Naive thymus-derived CD4-positive, alpha-beta T cell (primary cell): ENCODE measurements at regions not wholly inside any gene's neighbourhood (a gene's known extent, or its start where the extent isn't known, plus 50 kb on each side); places are given as distances from the start of the nearest gene placed in this dataset.

Experiments used
- ATAC-seq: fragments of 150-1000 bp; cut with Tn5 transposase; 2 replicates; pipeline ENCODE4 v1.10.0; 2021; ENCODE audit warnings: mild to moderate bottlenecking, moderate library complexity
- CTCF ChIA-PET: fragments of 350-600 bp; sonication (Branson Sonifier 250); formaldehyde crosslinking; loops from one replicate; lab custom pipeline; 2021; ENCODE audit warnings: antibody characterized with exemption; lab: Charles Lee
- POLR2A ChIA-PET: fragments of 350-600 bp; sonication (Branson Sonifier 250); formaldehyde crosslinking; loops from one replicate; lab custom pipeline; 2021; ENCODE audit warnings: antibody characterized with exemption, inconsistent platforms; lab: Charles Lee
- DNase-seq, 9 donors: peaks; one replicate each; pipeline versions ENCODE4 v3.0.0 to v3.0.0-alpha.2; 2020 to 2022; ENCODE audit warnings: mixed read lengths in 1 of 9
- H3K27ac ChIP-seq: one replicate; pipeline ENCODE4 v1.7.0; 2013; ENCODE audit warnings: mild to moderate bottlenecking, low read depth, low read length, moderate library complexity
- H3K27me3 ChIP-seq, 2 donors: one replicate each; pipeline ENCODE4 v1.7.0; 2013; ENCODE audit warnings: low read length in 2 of 2, mild to moderate bottlenecking in 2 of 2, moderate library complexity in 2 of 2; ENCODE audit not compliant: control insufficient read depth in 2 of 2, insufficient read depth in 2 of 2
- H3K36me3 ChIP-seq, 3 experiments: 1 replicate in 2 of 3; 2 replicates in 1 of 3; pipeline ENCODE4 v1.7.0; 2013; ENCODE audit warnings: low read length in 3 of 3, mild to moderate bottlenecking in 3 of 3, moderate library complexity in 1 of 3; ENCODE audit not compliant: insufficient read depth in 3 of 3, control insufficient read depth in 2 of 3
- H3K4me1 ChIP-seq, 2 donors: one replicate each; pipeline ENCODE4 v1.7.0; 2013; ENCODE audit warnings: low read length in 2 of 2, mild to moderate bottlenecking in 2 of 2, moderate library complexity in 1 of 2; ENCODE audit not compliant: control insufficient read depth in 2 of 2, insufficient read depth in 2 of 2
- H3K4me3 ChIP-seq: 2 replicates; pipeline ENCODE4 v1.7.0; 2013; ENCODE audit warnings: mild to moderate bottlenecking, low read length
- H3K9me3 ChIP-seq, 3 experiments: 1 replicate in 2 of 3; 2 replicates in 1 of 3; pipeline ENCODE4 v1.7.0; 2013; ENCODE audit warnings: low read length in 3 of 3; ENCODE audit not compliant: control insufficient read depth in 2 of 3
- H3K27ac Mint-ChIP-seq, 9 donors: one replicate each; pipeline ENCODE4 v1.8.0; 2020 to 2022; ENCODE audit warnings: mixed read lengths in 9 of 9, mild to moderate bottlenecking in 8 of 9, moderate library complexity in 5 of 9, inconsistent platforms in 2 of 9
- H3K27me3 Mint-ChIP-seq, 5 donors: one replicate each; pipeline ENCODE4 v1.8.0; 2021 to 2022; ENCODE audit warnings: mixed read lengths in 5 of 5, mild to moderate bottlenecking in 1 of 5
- H3K36me3 Mint-ChIP-seq, 5 donors: one replicate each; pipeline ENCODE4 v1.8.0; 2020 to 2022; ENCODE audit warnings: mixed read lengths in 5 of 5, mild to moderate bottlenecking in 3 of 5, inconsistent platforms in 1 of 5
- H3K4me1 Mint-ChIP-seq, 7 donors: one replicate each; pipeline ENCODE4 v1.8.0; 2020 to 2022; ENCODE audit warnings: mixed read lengths in 7 of 7, mild to moderate bottlenecking in 3 of 7, inconsistent platforms in 1 of 7
- H3K4me3 Mint-ChIP-seq, 10 donors: one replicate each; pipeline ENCODE4 v1.8.0; 2020 to 2022; ENCODE audit warnings: mild to moderate bottlenecking in 10 of 10, mixed read lengths in 10 of 10, moderate library complexity in 6 of 10, inconsistent platforms in 2 of 10
- H3K9me3 Mint-ChIP-seq, 11 donors: one replicate each; pipeline ENCODE4 v1.8.0; 2020 to 2022; ENCODE audit warnings: mixed read lengths in 11 of 11, mild to moderate bottlenecking in 4 of 11, inconsistent platforms in 1 of 11, moderate library complexity in 1 of 11
- intact Hi-C, 2 donors: fragments of 100-400 bp; cut with micrococcal nuclease; formaldehyde crosslinking; loops; one replicate each; pipeline ENCODE4 v1.15.1; 2023

DNA sequence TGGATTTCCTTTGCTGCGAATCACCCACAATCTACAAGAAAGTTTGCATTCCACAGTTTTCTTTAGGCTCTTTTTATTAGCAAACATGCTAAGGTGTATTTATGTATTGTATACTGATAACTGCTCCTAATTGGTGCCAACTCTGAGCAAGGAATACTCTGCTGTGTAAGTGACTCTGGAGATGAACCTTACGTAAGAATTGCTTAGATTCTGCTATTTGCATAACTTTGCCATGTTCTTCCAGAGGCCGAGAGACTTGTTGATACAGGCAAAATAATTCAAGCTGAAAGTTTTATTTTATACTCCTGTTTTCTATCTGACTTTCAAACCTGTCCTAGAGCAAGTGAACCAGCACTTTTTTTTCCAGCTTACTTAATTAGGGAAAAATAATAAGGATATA, 461.3 kb downstream of the GJA1 start:
- Histone ChIP-seq H3K27ac (no peak overlapping the region), H3K27me3 (no peaks in the 10 kb centered on the region), H3K36me3 (no peaks in the 10 kb centered on the region), H3K4me3 (no peak overlapping the region), H3K9me3 (no peaks in the 10 kb centered on the region), H3K4me1 (no peaks in the 10 kb centered on the region)
- ATAC-seq (no peak), DNase-seq (no peak)
- H3K27ac Mint-ChIP-seq, result no peak overlapping the region
- intact Hi-C loops, result no loop called here
- POLR2A ChIA-PET, result no interaction called here
- no peaks in the 10 kb centered on the region for H3K27me3 Mint-ChIP-seq
- H3K4me3 Mint-ChIP-seq, result no peak overlapping the region
- H3K4me1 Mint-ChIP-seq, result peaks cover 0 to 1% (median 0%) of the 10 kb centered on the region in 7 donors
- H3K36me3 Mint-ChIP-seq, result no peaks in the 10 kb centered on the region
- peaks cover 0 to 2% (median 0%) of the 10 kb centered on the region in 11 donors for H3K9me3 Mint-ChIP-seq
- CTCF ChIA-PET, result no interaction called here

DNA sequence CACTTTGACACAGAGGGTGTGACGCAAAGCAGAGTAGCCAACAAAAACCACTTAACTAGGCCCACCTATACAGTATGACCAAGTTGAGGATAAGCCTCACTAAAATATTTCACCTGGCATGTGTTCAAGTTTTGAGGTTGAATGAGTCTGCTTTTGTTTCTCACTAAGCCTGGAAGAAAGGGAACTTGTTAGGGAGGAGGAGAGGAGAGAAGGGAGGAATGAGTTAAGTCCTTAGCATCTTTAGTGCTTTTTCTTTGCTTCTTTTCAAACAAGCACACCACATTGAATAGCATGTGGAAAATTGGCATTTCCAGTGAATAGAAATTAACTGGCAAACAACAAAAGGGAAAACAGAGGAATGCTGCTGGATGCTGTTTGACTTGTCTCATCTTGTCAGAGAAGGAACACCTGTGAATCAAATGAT, 461.9 kb downstream of the GJA1 start:
- Histone ChIP-seq H3K27me3 (no peaks in the 10 kb centered on the region), H3K9me3 (no peaks in the 10 kb centered on the region), H3K27ac (no peak overlapping the region), H3K4me3 (no peak overlapping the region), H3K4me1 (no peaks in the 10 kb centered on the region), H3K36me3 (no peaks in the 10 kb centered on the region)
- CTCF ChIA-PET, result no interaction called here
- no peaks in the 10 kb centered on the region for H3K27me3 Mint-ChIP-seq
- no peak overlapping the region for H3K4me3 Mint-ChIP-seq
- H3K4me1 Mint-ChIP-seq, result peaks cover 0 to 1% (median 0%) of the 10 kb centered on the region in 7 donors
- ATAC-seq, result no peak
- intact Hi-C loops, result no loop called here
- no peaks in the 10 kb centered on the region for H3K36me3 Mint-ChIP-seq
- POLR2A ChIA-PET, result no interaction called here
- no peak for DNase-seq
- peaks cover 0 to 2% (median 0%) of the 10 kb centered on the region in 11 donors for H3K9me3 Mint-ChIP-seq
- no peak overlapping the region for H3K27ac Mint-ChIP-seq

DNA sequence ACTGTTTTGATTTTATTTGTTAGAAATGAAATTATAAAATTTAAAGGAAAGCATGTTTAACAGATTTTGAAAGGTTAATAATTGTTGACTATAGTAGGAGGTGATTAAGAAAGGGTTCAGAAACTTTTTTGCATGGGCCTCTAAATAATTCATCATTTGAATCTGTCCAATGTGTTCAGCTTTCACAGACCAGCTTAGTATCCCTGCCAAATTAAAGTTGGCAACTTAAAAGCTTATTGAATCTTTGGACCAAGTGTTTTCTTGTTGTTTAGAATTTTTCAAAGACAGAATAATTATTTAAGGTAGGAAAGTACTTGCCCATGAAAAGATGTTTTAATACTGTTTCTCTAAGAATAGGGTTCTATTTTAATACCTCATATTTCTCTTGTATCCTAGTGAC, 466.0 kb downstream of the GJA1 start:
- Mint-ChIP-seq H3K4me3 (no peak overlapping the region), H3K27me3 (no peaks in the 10 kb centered on the region), H3K9me3 (no peaks in the 10 kb centered on the region), H3K27ac (no peak overlapping the region), H3K4me1 (no peaks in the 10 kb centered on the region), H3K36me3 (no peaks in the 10 kb centered on the region)
- Histone ChIP-seq H3K4me3 (no peak overlapping the region), H3K27me3 (no peaks in the 10 kb centered on the region), H3K27ac (no peak overlapping the region), H3K36me3 (no peaks in the 10 kb centered on the region), H3K9me3 (no peaks in the 10 kb centered on the region), H3K4me1 (no peaks in the 10 kb centered on the region)
- ATAC-seq, result no peak
- CTCF ChIA-PET, result no interaction called here
- intact Hi-C loops, result no loop called here
- POLR2A ChIA-PET, result no interaction called here
- no peak for DNase-seq

GRCh38 chr6:121904559-121904958, 469.1 kb downstream of the GJA1 start:
- no peaks in the 10 kb centered on the region for H3K36me3 Mint-ChIP-seq
- ChIA-PET CTCF (no interaction called here), POLR2A (no interaction called here)
- no peaks in the 10 kb centered on the region for H3K27me3 Mint-ChIP-seq
- H3K4me1 Mint-ChIP-seq, result no peaks in the 10 kb centered on the region
- Histone ChIP-seq H3K27me3 (no peaks in the 10 kb centered on the region), H3K36me3 (no peaks in the 10 kb centered on the region), H3K4me3 (no peak overlapping the region), H3K27ac (no peak overlapping the region), H3K4me1 (no peaks in the 10 kb centered on the region), H3K9me3 (no peaks in the 10 kb centered on the region)
- no peak for ATAC-seq
- H3K27ac Mint-ChIP-seq, result no peak overlapping the region
- no peak for DNase-seq
- intact Hi-C loops, result no loop called here
- peaks cover 0 to 22% (median 11%) of the 10 kb centered on the region in 11 donors for H3K9me3 Mint-ChIP-seq
- H3K4me3 Mint-ChIP-seq, result no peak overlapping the region

GRCh38 chr6:121912905-121913304, 477.5 kb downstream of the GJA1 start:
- DNase-seq (no peak), ATAC-seq (no peak)
- ChIA-PET CTCF (no interaction called here), POLR2A (no interaction called here)
- no peaks in the 10 kb centered on the region for H3K4me1 Mint-ChIP-seq
- H3K36me3 ChIP-seq, result no peaks in the 10 kb centered on the region
- no peak overlapping the region for H3K4me3 ChIP-seq
- H3K9me3 Mint-ChIP-seq, result peaks cover 0 to 37% (median 19%) of the 10 kb centered on the region in 11 donors
- no peak overlapping the region for H3K4me3 Mint-ChIP-seq
- no peaks in the 10 kb centered on the region for H3K27me3 ChIP-seq
- H3K4me1 ChIP-seq, result no peaks in the 10 kb centered on the region
- H3K27ac Mint-ChIP-seq, result no peak overlapping the region
- H3K27ac ChIP-seq, result no peak overlapping the region
- H3K9me3 ChIP-seq, result peaks cover 0 to 11% (median 0%) of the 10 kb centered on the region in 3 experiments
- intact Hi-C loops, result no loop called here
- H3K36me3 Mint-ChIP-seq, result peaks cover 0 to 5% (median 0%) of the 10 kb centered on the region in 5 donors
- H3K27me3 Mint-ChIP-seq, result peaks cover 0 to 10% (median 2%) of the 10 kb centered on the region in 5 donors

GRCh38 chr6:121917263-121917829, 481.9 kb downstream of the GJA1 start:
- Histone ChIP-seq H3K36me3 (no peaks in the 10 kb centered on the region), H3K4me1 (no peaks in the 10 kb centered on the region), H3K4me3 (no peak overlapping the region), H3K27me3 (no peaks in the 10 kb centered on the region), H3K27ac (no peak overlapping the region), H3K9me3 (no peaks in the 10 kb centered on the region)
- no peak overlapping the region for H3K27ac Mint-ChIP-seq
- ChIA-PET CTCF (no interaction called here), POLR2A (no interaction called here)
- no peaks in the 10 kb centered on the region for H3K36me3 Mint-ChIP-seq
- ATAC-seq (no peak), DNase-seq (no peak)
- intact Hi-C loops, result no loop called here
- peaks cover 0 to 7% (median 4%) of the 10 kb centered on the region in 5 donors for H3K27me3 Mint-ChIP-seq
- no peaks in the 10 kb centered on the region for H3K4me1 Mint-ChIP-seq
- no peak overlapping the region for H3K4me3 Mint-ChIP-seq
- H3K9me3 Mint-ChIP-seq, result no peaks in the 10 kb centered on the region

- H3K4me3 ChIP-seq, result no peak overlapping the region
- Mint-ChIP-seq H3K4me3 (no peak overlapping the region), H3K27ac (no peak overlapping the region), H3K4me1 (no peaks in the 10 kb centered on the region), H3K36me3 (no peaks in the 10 kb centered on the region), H3K27me3 (peaks cover 0 to 7% (median 4%) of the 10 kb centered on the region in 5 donors), H3K9me3 (no peaks in the 10 kb centered on the region)
- no peak for DNase-seq
- CTCF ChIA-PET, result no interaction called here
- no peaks in the 10 kb centered on the region for H3K36me3 ChIP-seq
- no peaks in the 10 kb centered on the region for H3K4me1 ChIP-seq
- H3K27ac ChIP-seq, result no peak overlapping the region
- POLR2A ChIA-PET, result no interaction called here
- ATAC-seq, result no peak
- intact Hi-C loops, result no loop called here
- no peaks in the 10 kb centered on the region for H3K27me3 ChIP-seq
- H3K9me3 ChIP-seq, result no peaks in the 10 kb centered on the region
Observed at GRCh38 chr6:121917834-121918559, 481.5 kb upstream of the HSF2 start.
